ENCODE measurements at regions not wholly inside any gene's neighbourhood (a gene's known extent, or its start where the extent isn't known, plus 50 kb on each side); places are given as distances from the start of the nearest gene placed in this dataset.

GRCh38 chr3:178275311-178275710, 260.9 kb upstream of the KCNMB2 start:
- DNase-seq (ENCODE audit: low read depth, low spot score) (no peak), FAIRE-seq (no peak)
- no peaks in the 10 kb centered on the region for H3K79me2 ChIP-seq (ENCODE audit: control insufficient read depth, insufficient read depth, low read length)
- no peaks in the 10 kb centered on the region for H3K27me3 ChIP-seq (ENCODE audit: control insufficient read depth in 2 of 2, insufficient read depth in 2 of 2, low read length in 2 of 2)
- H3K4me1 ChIP-seq (ENCODE audit: control insufficient read depth, extremely low read depth, insufficient read depth, low read length), result peaks cover 15% of the 10 kb centered on the region
- no peaks in the 10 kb centered on the region for H3K9me3 ChIP-seq (replicated peaks; ENCODE audit: control insufficient read depth, insufficient read depth, low read length)
- no peak for TF ChIP-seq CTCF (IDR thresholded peaks at IDR 0.05; ENCODE audit: extremely low read depth in 1 of 2, insufficient read depth in 1 of 2, low read depth in 1 of 2, low read length in 2 of 2)
- TF ChIP-seq EZH2 (IDR thresholded peaks at IDR 0.05; ENCODE audit: borderline replicate concordance, low read depth, low read length, severe bottlenecking), result no peak
- no peak for TF ChIP-seq MYC (IDR thresholded peaks at IDR 0.05; ENCODE audit: low read depth, low read length)
- TF ChIP-seq JUN (IDR thresholded peaks at IDR 0.05; ENCODE audit: borderline replicate concordance, insufficient read depth, insufficient read length, low read depth), result no peak
- no peak for TF ChIP-seq POLR2AphosphoS5 (IDR thresholded peaks at IDR 0.05; ENCODE audit: insufficient read depth, low read depth, low read length)
- no peak for TF ChIP-seq MAX (IDR thresholded peaks at IDR 0.05; ENCODE audit: insufficient read depth, insufficient read length)
- intact Hi-C loops (cut with micrococcal nuclease), result loop anchor here (1.0 kb wide), 1 partner anchor 49 kb away; no protein-coding TSS in a partner anchor
- H3K27ac ChIP-seq (ENCODE audit: insufficient read depth, low read depth, low read length), result peak overlapping the region; percentile 38
- CTCF ChIA-PET, result interaction anchor here (1.5 to 2.4 kb wide), 2 partner anchors 12 to 196 kb away, joined by 3 to 6 read pairs; no protein-coding TSS in a partner anchor
- no peak overlapping the region for H3K9ac ChIP-seq (replicated peaks; ENCODE audit: extremely low read depth, insufficient read depth, low read length)
- POLR2A ChIA-PET, result no interaction called here
- no peak overlapping the region for H2AFZ ChIP-seq (ENCODE audit: low read depth, low read length)
- no peaks in the 10 kb centered on the region for H3K9me1 ChIP-seq (replicated peaks; ENCODE audit: control insufficient read depth, extremely low read depth, insufficient read depth, low read length)
- no peaks in the 10 kb centered on the region for H3K36me3 ChIP-seq (ENCODE audit: control insufficient read depth in 2 of 2, extremely low read depth in 1 of 2, insufficient read depth in 2 of 2, low read length in 2 of 2)
- no peak overlapping the region for H3K4me2 ChIP-seq (ENCODE audit: insufficient read depth, low read length)
- dilution Hi-C loops (cut with MboI; ENCODE audit: extremely low pct_ligation_motif_present, low sequenced_read_pairs), result no loop called here
- BruUV-seq (replicated peaks), result TSS peak; percentile 27
- no peak overlapping the region for H3K4me3 ChIP-seq (replicated peaks in 1 of 3; ENCODE audit: insufficient read depth in 1 of 3, low read depth in 1 of 3, low read length in 3 of 3)
- H4K20me1 ChIP-seq (replicated peaks; ENCODE audit: control insufficient read depth, extremely low read depth, insufficient read depth, low read length), result no peaks in the 10 kb centered on the region
